GM12878 (cell line): ENCODE measurements at regions not wholly inside any gene's neighbourhood (a gene's known extent, or its start where the extent isn't known, plus 50 kb on each side); places are given as distances from the start of the nearest gene placed in this dataset.

ENCODE experiments used
- ATAC-seq: fragments of 200-7000 bp; cut with Tn5 transposase; 3 replicates; pipeline ENCODE4 v1.9.1; 2020; ENCODE audit warnings: mild to moderate bottlenecking, moderate library complexity
- BruUV-seq: library from RNA; stranded (reverse); fragments of 400-500 nt; replicated peaks from 2 replicates; lab custom pipeline; 2021; lab: Mats Ljungman, UMichigan
- CTCF ChIA-PET: fragments of 300-600 bp; sonication (Branson Sonifier 250); formaldehyde crosslinking; extraction: SDS; loops from one replicate; lab custom pipeline; 2021; ENCODE audit warnings: inconsistent platforms; lab: Yijun Ruan, JAX
- POLR2A ChIA-PET: fragments of 350-600 bp; formaldehyde crosslinking; extraction: SDS; loops from one replicate; lab custom pipeline; 2021; ENCODE audit warnings: inconsistent platforms; lab: Charles Lee
- RAD21 ChIA-PET: fragments of 300-600 bp; sonication (Branson Sonifier 250); formaldehyde crosslinking; loops from one replicate; lab custom pipeline; 2023; ENCODE audit warnings: antibody characterized with exemption; ENCODE audit not compliant: unreplicated experiment; lab: Charles Lee
- SMC1A ChIA-PET: fragments of 300-600 bp; sonication (Branson Sonifier 250); formaldehyde crosslinking; loops from one replicate; lab custom pipeline; 2023; ENCODE audit not compliant: unreplicated experiment, uncharacterized antibody; lab: Charles Lee
- DNase-seq: peaks from one replicate; pipeline ENCODE4 v3.0.0-alpha.2; 2011; ENCODE audit warnings: low read depth, low spot score
- FAIRE-seq: peaks from 3 replicates; lab custom pipeline; 2011; peaks lifted over from hg19 to GRCh38; lab: Jason Lieb, UNC
- H2AFZ ChIP-seq: 2 replicates; pipeline ENCODE4 v1.6.0; 2011; ENCODE audit warnings: low read depth, low read length, control low read depth; ENCODE audit not compliant: control insufficient read depth
- H3K27ac ChIP-seq: 2 replicates; pipeline ENCODE4 v1.5.1; 2011; ENCODE audit warnings: control low read depth; ENCODE audit not compliant: control insufficient read depth, insufficient read depth
- H3K27me3 ChIP-seq, 2 experiments: replicated peaks in 1 of 2; 2 replicates each; pipeline versions ENCODE4 v1.6.0 to v1.6.1; 2011; ENCODE audit warnings: low read length in 1 of 2; ENCODE audit not compliant: control insufficient read depth in 2 of 2, insufficient read depth in 2 of 2
- H3K36me3 ChIP-seq, 2 experiments: 2 replicates each; pipeline ENCODE4 v1.5.1; 2011; ENCODE audit warnings: low read length in 1 of 2; ENCODE audit not compliant: control insufficient read depth in 2 of 2, insufficient read depth in 2 of 2
- H3K4me1 ChIP-seq: 2 replicates; pipeline ENCODE4 v1.6.1; 2011; ENCODE audit warnings: mild to moderate bottlenecking, low read length, moderate library complexity, mixed read lengths; ENCODE audit not compliant: control insufficient read depth, insufficient read depth
- H3K4me2 ChIP-seq: 2 replicates; pipeline ENCODE4 v1.6.0; 2011; ENCODE audit warnings: control low read depth; ENCODE audit not compliant: control insufficient read depth, insufficient read depth
- H3K4me3 ChIP-seq: fragments of 200-600 bp; sonication (generic); 2 replicates; pipeline ENCODE4 v1.5.1; 2016
- H3K79me2 ChIP-seq: 2 replicates; pipeline ENCODE4 v1.6.0; 2011; ENCODE audit warnings: low read length; ENCODE audit not compliant: control insufficient read depth, insufficient read depth
- H3K9ac ChIP-seq: 2 replicates; pipeline ENCODE4 v1.8.0; 2011; ENCODE audit warnings: low read length, control low read depth, mixed read lengths; ENCODE audit not compliant: control insufficient read depth, insufficient read depth
- H3K9me3 ChIP-seq: replicated peaks from 3 replicates; pipeline ENCODE4 v1.5.1; 2011; ENCODE audit warnings: mild to moderate bottlenecking, low read length; ENCODE audit not compliant: control insufficient read depth, insufficient read depth
- H4K20me1 ChIP-seq: 2 replicates; pipeline ENCODE4 v1.6.0; 2011; ENCODE audit not compliant: control insufficient read depth, insufficient read depth
- EED ChIP-seq: sonication (generic); IDR thresholded peaks from 2 replicates; pipeline ENCODE4 v1.6.1; 2016; ENCODE audit warnings: antibody characterized with exemption, low read depth
- HCFC1 ChIP-seq: fragments of 150-350 bp; IDR thresholded peaks from 2 replicates; pipeline ENCODE4 v1.6.1; 2014; ENCODE audit warnings: low read length
- MEF2A ChIP-seq: IDR thresholded peaks from 2 replicates; pipeline ENCODE4 v1.6.1; 2011; ENCODE audit warnings: low read depth, mild to moderate bottlenecking, low read length, moderate library complexity; ENCODE audit not compliant: insufficient read depth
- POLR2A ChIP-seq: IDR thresholded peaks from 2 replicates; pipeline ENCODE4 v1.6.1; 2011; ENCODE audit warnings: low read depth, mild to moderate bottlenecking, low read length
- SMAD5 ChIP-seq: IDR thresholded peaks from 2 replicates; pipeline ENCODE4 v1.6.1; 2016; ENCODE audit warnings: antibody characterized with exemption, low read depth
- SUPT20H ChIP-seq: IDR thresholded peaks from 2 replicates; pipeline ENCODE4 v1.6.1; 2011; ENCODE audit warnings: low read depth, mild to moderate bottlenecking, low read length, moderate library complexity, borderline replicate concordance; ENCODE audit not compliant: control insufficient read depth
- ZBED1 ChIP-seq: IDR thresholded peaks from 2 replicates; pipeline ENCODE4 v1.6.1; 2016; ENCODE audit warnings: borderline replicate concordance
- WGBS: methylation state at CpG from one replicate; pipeline ENCODE4 v1.1.6; 2016; ENCODE audit warnings: low lambda C conversion rate; ENCODE audit not compliant: insufficient replicate concordance, insufficient coverage; ENCODE audit errors: missing lambda C conversion rate; 5-methylcytosine and 5-hydroxymethylcytosine counted together
- in situ Hi-C: fragments of 300-500 bp; cut with MboI; formaldehyde crosslinking; loops from 9 replicates; pipeline ENCODE4 v1.14.3; 2018; ENCODE audit warnings: mixed read lengths
- intact Hi-C: fragments of 100-400 bp; cut with micrococcal nuclease; formaldehyde crosslinking; loops from one replicate; pipeline ENCODE4 v1.14.2; 2022; ENCODE audit not compliant: unreplicated experiment
- TF ChIP-seq, protein P1 (sequence below): IDR thresholded peaks from 2 replicates; pipeline ENCODE4 v1.6.1; 2011; ENCODE audit warnings: borderline replicate concordance, low read depth, mild to moderate bottlenecking, moderate library complexity, mixed read lengths, low read length; ENCODE audit not compliant: insufficient read depth; ENCODE audit errors: extremely low read length
- TF ChIP-seq, protein P2 (sequence below): IDR thresholded peaks from 2 replicates; pipeline ENCODE4 v1.6.1; 2011; ENCODE audit warnings: low read depth, low read length, improper control_type of control experiment, borderline replicate concordance
- TF ChIP-seq, protein P3 (sequence below): fragments of 150-350 bp; IDR thresholded peaks from 2 replicates; pipeline ENCODE4 v1.6.1; 2016; ENCODE audit warnings: low read depth, low read length

DNA sequence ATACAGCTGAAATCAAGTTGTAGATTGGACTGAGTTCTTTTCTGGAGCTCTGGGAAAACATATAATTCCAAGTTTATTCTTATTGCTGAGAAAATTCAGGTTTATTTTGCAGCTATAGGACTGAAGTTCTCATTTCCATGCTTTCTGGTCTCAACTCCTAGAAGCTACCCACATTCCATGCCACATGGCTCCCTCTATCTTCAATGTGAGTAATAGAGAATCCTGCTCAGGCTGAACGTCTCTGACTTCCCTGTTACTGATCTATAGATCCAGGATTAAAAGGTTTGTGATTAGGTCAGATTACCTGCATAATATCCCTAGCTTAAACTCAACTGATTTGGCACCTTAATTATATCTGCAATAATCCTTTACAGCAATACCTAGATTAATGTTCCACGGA lies 453.8 kb upstream of the MC4R start (continued):
- TF ChIP-seq SUPT20H, result no peak

DNA sequence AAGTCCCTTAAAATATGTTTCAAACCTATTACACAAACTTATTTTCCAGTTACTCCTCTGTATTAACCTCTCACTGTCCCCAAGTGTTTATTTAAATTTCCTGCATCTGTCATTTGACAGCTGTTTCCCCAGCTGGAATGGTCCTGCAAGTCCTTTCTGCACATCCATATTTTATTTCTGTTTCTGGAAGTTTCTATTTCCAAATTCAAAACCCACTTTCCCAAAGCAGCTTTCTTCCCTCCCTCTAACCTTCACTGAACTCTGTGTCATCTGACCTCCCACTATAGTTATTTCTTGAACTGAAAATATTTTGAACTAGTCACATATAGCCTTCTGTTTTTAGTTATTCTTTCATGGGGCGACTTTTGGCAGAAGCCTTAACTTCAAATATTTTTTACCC lies 459.4 kb upstream of the MC4R start:
- no peaks in the 10 kb centered on the region for H3K27me3 ChIP-seq
- in situ Hi-C loops, result no loop called here
- ChIA-PET POLR2A (no interaction called here), SMC1A (no interaction called here), CTCF (no interaction called here), RAD21 (no interaction called here)
- no peaks in the 10 kb centered on the region for H3K4me1 ChIP-seq
- H4K20me1 ChIP-seq, result no peaks in the 10 kb centered on the region
- no peaks in the 10 kb centered on the region for H3K9me3 ChIP-seq
- ATAC-seq, result no peak
- no peak for FAIRE-seq
- H3K27ac ChIP-seq, result no peak overlapping the region
- H3K9ac ChIP-seq, result no peak overlapping the region
- no peak for TF ChIP-seq HCFC1
- TF ChIP-seq, protein P1, sequence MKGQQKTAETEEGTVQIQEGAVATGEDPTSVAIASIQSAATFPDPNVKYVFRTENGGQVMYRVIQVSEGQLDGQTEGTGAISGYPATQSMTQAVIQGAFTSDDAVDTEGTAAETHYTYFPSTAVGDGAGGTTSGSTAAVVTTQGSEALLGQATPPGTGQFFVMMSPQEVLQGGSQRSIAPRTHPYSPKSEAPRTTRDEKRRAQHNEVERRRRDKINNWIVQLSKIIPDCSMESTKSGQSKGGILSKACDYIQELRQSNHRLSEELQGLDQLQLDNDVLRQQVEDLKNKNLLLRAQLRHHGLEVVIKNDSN, result no peak
- no peak for TF ChIP-seq SMAD5
- no peak for TF ChIP-seq POLR2A
- no peak for TF ChIP-seq EED
- H3K4me2 ChIP-seq, result no peak overlapping the region
- no peak overlapping the region for H2AFZ ChIP-seq
- H3K79me2 ChIP-seq, result no peaks in the 10 kb centered on the region
- no peaks in the 10 kb centered on the region for H3K36me3 ChIP-seq
- no peak for DNase-seq
- 65% methylated on average over 1 of the region's 1 CpG for WGBS
- H3K4me3 ChIP-seq, result no peak overlapping the region
- no TSS peak for BruUV-seq
- intact Hi-C loops, result no loop called here

DNA sequence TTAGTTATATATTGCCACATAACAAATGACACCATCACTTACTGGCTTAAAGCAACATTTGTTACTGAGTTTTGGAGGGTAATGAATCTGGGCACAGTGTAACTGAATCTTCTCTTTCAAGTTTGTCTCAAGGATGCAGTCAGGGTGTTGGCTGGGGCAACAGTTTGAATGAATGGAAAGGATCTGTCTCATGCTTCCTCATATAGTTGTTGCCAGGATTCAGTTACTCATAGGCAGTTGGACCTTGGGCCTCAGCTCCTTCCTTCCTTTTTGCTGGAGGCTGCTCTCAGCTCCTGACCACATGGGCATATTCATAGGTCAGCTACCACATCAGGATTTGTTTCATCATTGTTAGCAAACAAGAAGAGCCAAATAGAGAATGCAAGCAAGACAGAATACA lies 466.1 kb upstream of the MC4R start:
- Histone ChIP-seq H2AFZ (no peak overlapping the region), H3K36me3 (no peaks in the 10 kb centered on the region), H3K9me3 (no peaks in the 10 kb centered on the region), H3K9ac (no peak overlapping the region), H3K27ac (no peak overlapping the region), H3K4me2 (no peak overlapping the region), H4K20me1 (no peaks in the 10 kb centered on the region), H3K27me3 (no peaks in the 10 kb centered on the region), H3K4me1 (no peaks in the 10 kb centered on the region), H3K4me3 (no peak overlapping the region), H3K79me2 (no peaks in the 10 kb centered on the region)
- ChIA-PET RAD21 (no interaction called here), CTCF (interaction anchor here (1.0 kb wide), 1 partner anchor 13 kb away, joined by 3 read pairs; no protein-coding TSS in a partner anchor), SMC1A (no interaction called here), POLR2A (no interaction called here)
- no peak for DNase-seq
- TF ChIP-seq, protein P2, sequence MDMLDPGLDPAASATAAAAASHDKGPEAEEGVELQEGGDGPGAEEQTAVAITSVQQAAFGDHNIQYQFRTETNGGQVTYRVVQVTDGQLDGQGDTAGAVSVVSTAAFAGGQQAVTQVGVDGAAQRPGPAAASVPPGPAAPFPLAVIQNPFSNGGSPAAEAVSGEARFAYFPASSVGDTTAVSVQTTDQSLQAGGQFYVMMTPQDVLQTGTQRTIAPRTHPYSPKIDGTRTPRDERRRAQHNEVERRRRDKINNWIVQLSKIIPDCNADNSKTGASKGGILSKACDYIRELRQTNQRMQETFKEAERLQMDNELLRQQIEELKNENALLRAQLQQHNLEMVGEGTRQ, result no peak
- TF ChIP-seq ZBED1, result no peak
- TF ChIP-seq, protein P3, sequence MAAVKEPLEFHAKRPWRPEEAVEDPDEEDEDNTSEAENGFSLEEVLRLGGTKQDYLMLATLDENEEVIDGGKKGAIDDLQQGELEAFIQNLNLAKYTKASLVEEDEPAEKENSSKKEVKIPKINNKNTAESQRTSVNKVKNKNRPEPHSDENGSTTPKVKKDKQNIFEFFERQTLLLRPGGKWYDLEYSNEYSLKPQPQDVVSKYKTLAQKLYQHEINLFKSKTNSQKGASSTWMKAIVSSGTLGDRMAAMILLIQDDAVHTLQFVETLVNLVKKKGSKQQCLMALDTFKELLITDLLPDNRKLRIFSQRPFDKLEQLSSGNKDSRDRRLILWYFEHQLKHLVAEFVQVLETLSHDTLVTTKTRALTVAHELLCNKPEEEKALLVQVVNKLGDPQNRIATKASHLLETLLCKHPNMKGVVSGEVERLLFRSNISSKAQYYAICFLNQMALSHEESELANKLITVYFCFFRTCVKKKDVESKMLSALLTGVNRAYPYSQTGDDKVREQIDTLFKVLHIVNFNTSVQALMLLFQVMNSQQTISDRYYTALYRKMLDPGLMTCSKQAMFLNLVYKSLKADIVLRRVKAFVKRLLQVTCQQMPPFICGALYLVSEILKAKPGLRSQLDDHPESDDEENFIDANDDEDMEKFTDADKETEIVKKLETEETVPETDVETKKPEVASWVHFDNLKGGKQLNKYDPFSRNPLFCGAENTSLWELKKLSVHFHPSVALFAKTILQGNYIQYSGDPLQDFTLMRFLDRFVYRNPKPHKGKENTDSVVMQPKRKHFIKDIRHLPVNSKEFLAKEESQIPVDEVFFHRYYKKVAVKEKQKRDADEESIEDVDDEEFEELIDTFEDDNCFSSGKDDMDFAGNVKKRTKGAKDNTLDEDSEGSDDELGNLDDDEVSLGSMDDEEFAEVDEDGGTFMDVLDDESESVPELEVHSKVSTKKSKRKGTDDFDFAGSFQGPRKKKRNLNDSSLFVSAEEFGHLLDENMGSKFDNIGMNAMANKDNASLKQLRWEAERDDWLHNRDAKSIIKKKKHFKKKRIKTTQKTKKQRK, result no peak
- TF ChIP-seq MEF2A, result no peak
- no peak for ATAC-seq
- intact Hi-C loops, result no loop called here
- BruUV-seq, result no TSS peak
- no peak for FAIRE-seq
- in situ Hi-C loops, result no loop called here
